ENCODE measurements at regions not wholly inside any gene's neighbourhood (a gene's known extent, or its start where the extent isn't known, plus 50 kb on each side); places are given as distances from the start of the nearest gene placed in this dataset.

DNA sequence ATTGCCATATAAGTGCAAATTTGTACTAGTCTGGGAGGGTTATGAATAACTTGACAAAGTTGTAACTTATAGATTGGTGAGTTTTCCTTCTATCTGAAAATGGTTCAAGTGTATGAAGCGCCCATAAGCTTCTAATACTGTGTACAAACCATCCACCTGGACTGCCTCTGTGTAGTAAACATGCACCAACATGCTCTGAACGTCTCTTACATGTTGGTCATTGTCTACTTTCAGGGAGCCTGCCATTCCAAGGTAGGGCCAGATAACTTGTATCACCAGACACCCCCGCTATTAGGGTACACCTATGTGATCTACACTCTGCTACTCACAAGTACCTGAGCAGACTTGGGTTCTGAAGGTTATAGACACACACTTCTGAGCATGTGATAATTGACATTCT lies 735.5 kb upstream of the API5 start:
- DNase-seq (ENCODE audit: low spot score in 2 of 2): no peak
- no peak for TF ChIP-seq EP300 (IDR thresholded peaks at IDR 0.05)
- TF ChIP-seq, protein P1, sequence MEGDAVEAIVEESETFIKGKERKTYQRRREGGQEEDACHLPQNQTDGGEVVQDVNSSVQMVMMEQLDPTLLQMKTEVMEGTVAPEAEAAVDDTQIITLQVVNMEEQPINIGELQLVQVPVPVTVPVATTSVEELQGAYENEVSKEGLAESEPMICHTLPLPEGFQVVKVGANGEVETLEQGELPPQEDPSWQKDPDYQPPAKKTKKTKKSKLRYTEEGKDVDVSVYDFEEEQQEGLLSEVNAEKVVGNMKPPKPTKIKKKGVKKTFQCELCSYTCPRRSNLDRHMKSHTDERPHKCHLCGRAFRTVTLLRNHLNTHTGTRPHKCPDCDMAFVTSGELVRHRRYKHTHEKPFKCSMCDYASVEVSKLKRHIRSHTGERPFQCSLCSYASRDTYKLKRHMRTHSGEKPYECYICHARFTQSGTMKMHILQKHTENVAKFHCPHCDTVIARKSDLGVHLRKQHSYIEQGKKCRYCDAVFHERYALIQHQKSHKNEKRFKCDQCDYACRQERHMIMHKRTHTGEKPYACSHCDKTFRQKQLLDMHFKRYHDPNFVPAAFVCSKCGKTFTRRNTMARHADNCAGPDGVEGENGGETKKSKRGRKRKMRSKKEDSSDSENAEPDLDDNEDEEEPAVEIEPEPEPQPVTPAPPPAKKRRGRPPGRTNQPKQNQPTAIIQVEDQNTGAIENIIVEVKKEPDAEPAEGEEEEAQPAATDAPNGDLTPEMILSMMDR (IDR thresholded peaks at IDR 0.05): no peak
- TF ChIP-seq POLR2A (IDR thresholded peaks at IDR 0.05): no peak

DNA sequence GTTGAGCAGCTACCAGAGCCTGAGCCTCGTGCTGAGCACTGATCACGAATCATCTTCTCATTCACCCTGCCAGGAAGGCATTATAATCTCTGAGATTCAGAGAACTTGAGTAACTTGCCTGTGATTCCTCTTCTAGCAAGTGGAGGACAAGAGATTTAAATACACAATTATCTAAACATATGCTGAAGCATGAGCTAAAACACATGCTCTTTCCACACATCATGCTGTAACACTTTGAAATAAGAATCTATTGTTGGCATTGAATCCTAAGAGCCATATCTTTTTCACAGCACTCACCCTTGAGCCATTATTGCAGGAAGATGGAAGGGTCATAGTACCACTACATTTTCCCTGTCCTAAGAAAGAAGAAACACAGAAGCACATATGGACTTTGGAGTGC lies 722.5 kb upstream of the API5 start:
- Histone ChIP-seq H3K4me1 (no peaks in the 10 kb centered on the region), H3K36me3 (no peaks in the 10 kb centered on the region), H3K9me3 (no peaks in the 10 kb centered on the region), H3K4me3 (no peak overlapping the region), H3K27ac (no peak overlapping the region), H3K27me3 (no peaks in the 10 kb centered on the region)
- WGBS, 2 donors: 70 to 72% methylated on average over 2 of the region's 2 CpGs
- DNase-seq (ENCODE audit: low spot score in 2 of 2): no peak
- TF ChIP-seq, protein P1 (IDR thresholded peaks at IDR 0.05): no peak
- TF ChIP-seq POLR2A (IDR thresholded peaks at IDR 0.05) (no peak), EP300 (IDR thresholded peaks at IDR 0.05) (no peak)

More for the DNA sequence above, 735.5 kb upstream of the API5 start:
- H3K27ac ChIP-seq: no peak overlapping the region
- H3K4me1 ChIP-seq: no peaks in the 10 kb centered on the region
- H3K9me3 ChIP-seq: no peaks in the 10 kb centered on the region
- WGBS, 2 donors: 87 to 90% methylated on average over 3 of the region's 3 CpGs
- H3K36me3 ChIP-seq: no peaks in the 10 kb centered on the region
- no peaks in the 10 kb centered on the region for H3K27me3 ChIP-seq
- H3K4me3 ChIP-seq: no peak overlapping the region

DNA sequence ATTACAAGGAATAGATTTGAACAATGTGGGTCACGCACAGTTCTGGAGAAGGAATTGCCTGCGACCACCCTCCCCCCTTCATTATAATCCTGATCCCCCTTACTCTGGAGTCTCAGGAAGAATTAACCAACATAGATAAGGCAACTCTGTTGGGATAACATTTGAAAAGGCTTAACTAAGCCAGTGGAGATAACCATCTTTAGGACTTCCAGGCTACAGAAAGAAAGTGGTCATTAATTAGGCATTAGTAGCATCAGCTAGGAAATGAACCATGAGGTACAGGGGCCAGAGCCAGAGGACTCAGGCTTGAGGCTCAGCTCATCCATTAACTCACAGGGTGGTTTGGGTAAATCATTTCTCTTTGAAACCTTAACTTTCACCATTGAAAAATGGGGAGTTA lies 720.0 kb upstream of the API5 start:
- Histone ChIP-seq H3K4me3 (no peak overlapping the region), H3K4me1 (no peaks in the 10 kb centered on the region), H3K9me3 (no peaks in the 10 kb centered on the region), H3K27me3 (no peaks in the 10 kb centered on the region), H3K27ac (no peak overlapping the region), H3K36me3 (no peaks in the 10 kb centered on the region)
- no peak for TF ChIP-seq POLR2A (IDR thresholded peaks at IDR 0.05)
- TF ChIP-seq EP300 (IDR thresholded peaks at IDR 0.05): no peak
- TF ChIP-seq, protein P1 (IDR thresholded peaks at IDR 0.05): no peak
- 80 to 83% methylated on average over 2 of the region's 2 CpGs for WGBS, 2 donors
- DNase-seq (ENCODE audit: low spot score in 2 of 2): no peak

DNA sequence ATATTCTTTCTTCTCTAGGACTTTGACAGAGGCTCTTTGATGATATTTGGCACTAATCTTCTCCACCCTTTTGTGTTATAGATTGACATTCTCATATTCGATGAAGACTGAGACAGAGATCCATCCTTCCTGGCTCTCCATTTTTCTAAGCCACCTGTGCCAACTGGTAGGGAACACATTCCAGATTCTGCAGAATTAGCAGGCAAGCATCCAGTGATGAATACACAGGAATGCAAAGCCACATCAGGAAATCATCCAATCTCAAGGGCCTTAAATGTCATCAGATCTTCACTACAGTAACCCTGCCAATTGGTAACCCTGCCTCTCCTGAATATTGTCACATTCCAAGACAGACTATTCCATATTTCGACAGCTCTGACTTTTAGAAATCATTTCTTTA lies 718.4 kb upstream of the API5 start:
- Histone ChIP-seq H3K27me3 (no peaks in the 10 kb centered on the region), H3K4me3 (no peak overlapping the region), H3K36me3 (no peaks in the 10 kb centered on the region), H3K4me1 (no peaks in the 10 kb centered on the region), H3K27ac (no peak overlapping the region), H3K9me3 (no peaks in the 10 kb centered on the region)
- 54 to 56% methylated on average over 2 of the region's 2 CpGs for WGBS, 2 donors
- no peak for DNase-seq (ENCODE audit: low spot score in 2 of 2)
- TF ChIP-seq, protein P1 (IDR thresholded peaks at IDR 0.05): no peak
- TF ChIP-seq EP300 (IDR thresholded peaks at IDR 0.05): no peak

DNA sequence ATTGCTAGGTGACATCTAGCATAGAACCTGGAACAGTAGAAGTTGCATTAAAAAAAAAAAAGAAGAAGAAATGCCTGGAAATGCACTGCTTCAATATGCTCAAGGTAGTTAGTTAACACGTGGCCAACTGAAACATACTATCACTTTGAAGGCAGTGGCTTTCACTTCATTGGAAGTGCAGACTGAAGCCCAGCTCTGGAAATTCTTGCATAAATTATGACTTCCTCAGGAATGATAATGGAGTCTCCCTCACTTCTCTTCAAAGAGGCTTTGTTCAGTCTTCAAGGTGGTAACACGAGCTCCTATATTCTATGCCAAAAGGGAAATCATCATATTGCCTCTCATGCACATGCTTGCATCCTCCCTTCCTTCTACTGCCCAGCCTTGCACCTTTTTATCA lies 715.9 kb upstream of the API5 start:
- H3K27ac ChIP-seq: no peak overlapping the region
- no peaks in the 10 kb centered on the region for H3K9me3 ChIP-seq
- DNase-seq (ENCODE audit: low spot score in 2 of 2): no peak
- TF ChIP-seq, protein P1 (IDR thresholded peaks at IDR 0.05): no peak
- no peak overlapping the region for H3K4me3 ChIP-seq
- no peaks in the 10 kb centered on the region for H3K36me3 ChIP-seq
- no peaks in the 10 kb centered on the region for H3K4me1 ChIP-seq
- 18 to 21% methylated on average over 2 of the region's 2 CpGs for WGBS, 2 donors
- no peaks in the 10 kb centered on the region for H3K27me3 ChIP-seq
